ENCODE measurements at regions not wholly inside any gene's neighbourhood (a gene's known extent, or its start where the extent isn't known, plus 50 kb on each side); places are given as distances from the start of the nearest gene placed in this dataset.

GRCh38 chr2:120486441-120486840 is 140.5 kb downstream of the INHBB start:
- Histone ChIP-seq H2AFZ (replicated peaks) (no peak overlapping the region), H3F3A (ENCODE audit: low read depth) (no peaks in the 10 kb centered on the region), H3K4me1 (peaks cover 9% of the 10 kb centered on the region), H3K36me3 (no peaks in the 10 kb centered on the region), H3K9ac (no peak overlapping the region), H3K4me3 (no peak overlapping the region), H3K27me3 (peaks cover 86% of the 10 kb centered on the region), H3K9me3 (ENCODE audit: low read depth) (no peaks in the 10 kb centered on the region), H3K4me2 (no peak overlapping the region), H3K79me2 (ENCODE audit: low read depth) (no peaks in the 10 kb centered on the region), H3K27ac (no peak overlapping the region), H4K20me1 (ENCODE audit: low read depth) (no peaks in the 10 kb centered on the region)
- no peak for DNase-seq (ENCODE audit: low spot score)
- Mint-ChIP-seq H3K4me1 (peaks cover 21% of the 10 kb centered on the region), H3K36me3 (peaks cover 3% of the 10 kb centered on the region), H3K9me3 (peaks cover 3% of the 10 kb centered on the region), H3K4me3 (no peak overlapping the region), H3K27ac (no peak overlapping the region), H3K27me3 (ENCODE audit: insufficient read depth, low read depth) (peaks cover 13% of the 10 kb centered on the region)
- TF ChIP-seq EZH2phosphoT487 (IDR thresholded peaks at IDR 0.05) (no peak), CTCF (IDR thresholded peaks at IDR 0.05) (no peak), EZH2 (IDR thresholded peaks at IDR 0.05) (no peak)

- no peak overlapping the region for H3K9ac ChIP-seq
- no peak overlapping the region for H3K27ac Mint-ChIP-seq
- H3K27ac ChIP-seq: no peak overlapping the region
- H3K9me3 ChIP-seq (ENCODE audit: low read depth): no peaks in the 10 kb centered on the region
- H3K27me3 ChIP-seq: peaks cover 84% of the 10 kb centered on the region
- no peaks in the 10 kb centered on the region for H3K79me2 ChIP-seq (ENCODE audit: low read depth)
- H3K36me3 Mint-ChIP-seq: peaks cover 3% of the 10 kb centered on the region
- H4K20me1 ChIP-seq (ENCODE audit: low read depth): no peaks in the 10 kb centered on the region
- no peak overlapping the region for H2AFZ ChIP-seq (replicated peaks)
- peaks cover 9% of the 10 kb centered on the region for H3K4me1 ChIP-seq
- peaks cover 3% of the 10 kb centered on the region for H3K9me3 Mint-ChIP-seq
- H3K36me3 ChIP-seq: no peaks in the 10 kb centered on the region
- no peak for DNase-seq (ENCODE audit: low spot score)
- peaks cover 21% of the 10 kb centered on the region for H3K4me1 Mint-ChIP-seq
- no peak overlapping the region for H3K4me3 ChIP-seq
- H3K27me3 Mint-ChIP-seq (ENCODE audit: insufficient read depth, low read depth): peaks cover 13% of the 10 kb centered on the region
- H3F3A ChIP-seq (ENCODE audit: low read depth): no peaks in the 10 kb centered on the region
- H3K4me3 Mint-ChIP-seq: no peak overlapping the region
- TF ChIP-seq EZH2 (IDR thresholded peaks at IDR 0.05) (no peak), EZH2phosphoT487 (IDR thresholded peaks at IDR 0.05) (no peak), CTCF (IDR thresholded peaks at IDR 0.05) (no peak)
- H3K4me2 ChIP-seq: no peak overlapping the region
These were observed 141.0 kb downstream of the INHBB start for GRCh38 chr2:120486946-120487345.

- peak overlapping the region; percentile 42 for H3K4me2 ChIP-seq
- no peak overlapping the region for H3K9ac ChIP-seq
- Mint-ChIP-seq H3K27ac (no peak overlapping the region), H3K4me1 (peaks cover 21% of the 10 kb centered on the region), H3K9me3 (peaks cover 3% of the 10 kb centered on the region), H3K36me3 (peaks cover 3% of the 10 kb centered on the region), H3K4me3 (peak overlapping the region; percentile 34), H3K27me3 (ENCODE audit: insufficient read depth, low read depth) (peaks cover 10% of the 10 kb centered on the region)
- H4K20me1 ChIP-seq (ENCODE audit: low read depth): no peaks in the 10 kb centered on the region
- H3K4me1 ChIP-seq: peaks cover 9% of the 10 kb centered on the region
- H3K27ac ChIP-seq: no peak overlapping the region
- TF ChIP-seq EZH2 (IDR thresholded peaks at IDR 0.05) (no peak), CTCF (IDR thresholded peaks at IDR 0.05) (no peak), EZH2phosphoT487 (IDR thresholded peaks at IDR 0.05) (no peak)
- H2AFZ ChIP-seq (replicated peaks): no peak overlapping the region
- no peak overlapping the region for H3K4me3 ChIP-seq
- H3K79me2 ChIP-seq (ENCODE audit: low read depth): no peaks in the 10 kb centered on the region
- H3F3A ChIP-seq (ENCODE audit: low read depth): no peaks in the 10 kb centered on the region
- no peaks in the 10 kb centered on the region for H3K9me3 ChIP-seq (ENCODE audit: low read depth)
- H3K27me3 ChIP-seq: peaks cover 81% of the 10 kb centered on the region
- no peak for DNase-seq (ENCODE audit: low spot score)
- H3K36me3 ChIP-seq: no peaks in the 10 kb centered on the region
These were observed 142.6 kb downstream of the INHBB start for GRCh38 chr2:120488531-120488930.
